Astrocyte (in vitro differentiated cells and primary cell): ENCODE measurements at regions not wholly inside any gene's neighbourhood (a gene's known extent, or its start where the extent isn't known, plus 50 kb on each side); places are given as distances from the start of the nearest gene placed in this dataset.

Experiments used
- CTCF ChIP-seq: IDR thresholded peaks from 2 replicates; pipeline ENCODE4 v1.5.1; 2011; ENCODE audit warnings: low read depth, mild to moderate bottlenecking, inconsistent platforms, low read length, moderate library complexity; ENCODE audit not compliant: insufficient read depth
- EZH2 ChIP-seq: IDR thresholded peaks from 2 replicates; pipeline ENCODE4 v1.6.1; 2012; ENCODE audit warnings: mild to moderate bottlenecking, low read length, inconsistent platforms; ENCODE audit not compliant: insufficient read depth

- TF ChIP-seq CTCF, result no peak
- no peak for TF ChIP-seq EZH2
These were observed 152.7 kb downstream of the SHOX2 start for GRCh38 chr3:157953565-157953964.
